NCI-H526 (cell line): ENCODE measurements at regions not wholly inside any gene's neighbourhood (a gene's known extent, or its start where the extent isn't known, plus 50 kb on each side); places are given as distances from the start of the nearest gene placed in this dataset.
"Not testable (repeated sequence)": the region's sequence is repeated elsewhere in the genome, so short reads cannot be mapped to it uniquely, and the experiment has no call there.

Experiments used
- DNase-seq, 2 experiments: peaks; one replicate each; lab custom pipeline; 2025; lab: John Stamatoyannopoulos, UW

DNA sequence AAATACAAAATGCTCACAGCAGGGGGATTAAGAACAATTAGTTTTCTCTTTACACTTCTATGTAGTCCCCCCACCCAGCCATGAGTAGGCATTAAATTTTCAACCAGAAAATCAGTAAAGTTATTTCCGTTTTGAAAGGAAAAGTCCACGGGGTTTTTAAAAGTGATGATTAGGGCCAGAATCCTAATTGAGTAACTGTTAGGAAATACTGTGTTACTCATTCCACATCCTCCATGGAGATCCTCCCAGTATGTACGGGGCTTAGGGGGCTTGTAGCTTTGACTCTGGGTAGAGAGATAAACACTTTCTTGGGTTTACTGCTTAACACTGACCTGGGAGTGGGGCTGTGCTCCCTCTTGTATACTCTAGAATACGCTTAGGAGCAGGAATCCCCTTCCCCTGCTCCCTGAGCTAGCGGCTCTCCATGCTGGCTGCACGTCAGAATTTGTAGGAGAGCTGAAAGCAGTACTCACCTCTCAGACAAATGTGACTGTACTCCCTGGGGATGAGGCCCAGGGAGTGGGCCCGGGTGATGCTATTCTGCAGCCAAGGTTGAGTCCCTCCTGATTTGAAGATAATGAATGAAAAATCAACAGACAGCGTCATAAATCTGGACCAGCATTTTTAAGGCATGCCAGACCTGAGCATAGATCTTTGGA, 100.5 kb downstream of the SLC4A3 start:
- DNase-seq, result no peak

DNA sequence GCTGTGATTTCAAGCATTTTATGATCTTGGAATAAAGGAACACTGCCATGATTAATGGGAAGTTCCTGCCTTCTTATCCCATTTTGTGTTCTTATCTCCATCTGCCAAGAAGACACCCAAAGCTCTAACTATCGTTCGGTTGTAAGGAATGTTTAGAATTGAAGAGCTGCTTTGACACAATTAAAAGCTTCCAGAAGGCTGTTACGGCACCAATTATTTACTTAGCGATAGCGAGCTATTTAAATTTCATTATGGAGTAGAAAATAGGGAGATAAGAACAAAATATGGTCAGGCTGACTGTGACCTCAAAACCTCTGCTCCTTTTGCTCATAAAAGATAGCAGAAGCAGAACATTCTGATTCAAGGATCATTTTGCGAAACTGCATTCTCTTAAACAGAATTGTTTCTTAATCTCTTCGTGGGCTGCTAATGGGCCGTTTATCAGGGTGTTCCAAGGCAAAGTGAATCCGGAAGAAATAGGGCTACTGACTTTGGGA, 101.6 kb downstream of the SLC4A3 start:
- no peak for DNase-seq

DNA sequence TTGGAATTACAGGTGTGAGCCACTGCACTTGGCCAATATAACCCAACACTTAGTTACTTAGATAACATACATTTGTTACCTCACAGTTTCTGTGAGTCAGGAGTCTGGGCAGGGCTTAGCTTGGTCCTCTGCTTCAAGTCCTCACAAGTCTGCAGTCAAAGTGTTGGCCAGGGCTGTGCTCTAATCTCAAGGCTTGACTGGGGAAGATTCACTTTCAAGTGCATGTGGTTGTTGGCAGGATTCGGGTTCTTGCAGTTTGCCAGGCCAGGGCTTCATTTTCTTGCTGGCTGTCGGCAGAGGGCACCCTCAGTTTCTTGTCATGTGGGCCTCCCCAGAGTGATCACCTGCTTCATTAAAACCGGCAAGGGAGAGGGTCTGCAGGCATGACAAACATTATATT, 103.7 kb downstream of the SLC4A3 start:
- peak in 1 of 2 experiments; percentile 12 for DNase-seq

DNA sequence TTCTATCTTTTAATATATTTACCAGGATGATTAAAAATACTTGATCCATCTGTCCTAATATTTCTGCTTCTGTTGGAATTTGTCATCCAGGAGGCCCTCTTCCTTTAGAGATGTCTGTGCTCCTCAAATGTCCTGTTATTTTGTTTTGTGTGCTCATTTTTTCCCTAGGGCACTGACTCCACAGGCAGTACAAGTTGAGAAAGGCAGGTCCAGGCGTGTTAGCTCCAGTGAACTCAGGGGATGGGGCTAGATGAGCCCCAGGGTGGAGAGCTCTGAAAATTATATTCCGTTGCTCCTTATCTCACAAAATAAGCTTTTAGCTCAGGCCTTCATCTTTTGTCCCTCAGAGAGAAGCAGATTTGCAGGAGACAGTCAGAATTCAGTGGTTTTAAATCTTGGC, 105.7 kb downstream of the SLC4A3 start:
- DNase-seq, result no peak

DNA sequence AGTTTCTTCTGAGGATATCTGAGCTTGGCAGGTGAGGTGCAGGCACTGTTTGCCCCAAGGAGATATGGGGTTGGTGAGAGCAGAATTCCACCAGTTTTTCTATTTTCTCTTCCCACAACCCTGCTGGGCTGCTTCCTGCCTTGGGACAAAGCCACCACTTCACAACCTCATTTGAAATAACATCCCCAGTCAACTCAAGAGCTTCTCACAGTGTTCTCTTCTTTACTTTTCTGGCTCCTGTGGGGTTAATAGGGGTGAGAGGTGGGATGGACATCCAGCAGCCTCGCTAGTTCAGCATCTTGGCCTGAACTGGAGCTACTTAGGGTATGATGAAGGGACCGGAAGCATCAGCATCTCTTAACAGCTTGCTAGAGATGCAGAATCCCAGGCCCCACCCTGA, 106.3 kb downstream of the SLC4A3 start:
- no peak for DNase-seq

DNA sequence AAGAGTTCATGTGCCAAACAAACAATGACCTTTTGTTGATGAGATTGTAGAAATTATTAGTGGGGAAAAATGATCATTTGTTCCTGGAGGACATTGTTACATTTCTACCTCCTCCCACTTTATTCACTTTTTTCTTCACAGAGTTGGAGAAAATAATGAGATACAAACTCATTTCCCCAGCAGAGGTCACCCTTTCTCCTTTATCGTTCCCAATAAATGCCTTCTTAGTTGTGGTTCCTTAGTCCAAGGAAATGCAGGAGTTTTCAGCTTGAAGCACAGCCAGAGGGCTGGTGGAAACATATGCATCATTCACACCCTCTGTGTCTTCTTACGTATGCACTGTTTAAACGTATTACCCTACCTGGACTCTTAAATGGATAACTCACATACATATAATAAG, 108.8 kb downstream of the SLC4A3 start:
- DNase-seq, result peak; percentile 47 to 81

DNA sequence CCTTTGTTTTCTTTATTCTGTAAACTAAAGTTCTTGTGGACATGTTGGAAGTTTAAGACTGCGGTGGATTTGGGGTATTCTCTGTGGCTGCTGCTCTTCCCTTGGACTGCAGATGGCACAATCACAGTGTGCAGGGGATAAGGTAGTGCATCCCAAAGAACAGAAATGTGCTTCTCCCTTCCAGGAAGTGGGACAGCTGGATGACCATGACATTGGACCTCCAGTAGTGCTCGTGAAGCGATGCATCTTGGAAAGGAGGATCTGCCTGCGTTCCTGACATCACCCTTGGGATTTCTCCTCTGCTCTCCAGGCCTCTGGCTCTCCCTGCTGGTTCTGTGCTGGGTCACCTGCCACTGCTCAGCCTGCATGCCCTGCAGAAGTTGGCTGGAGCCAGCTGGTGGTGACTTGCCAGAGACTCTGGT, 109.9 kb downstream of the SLC4A3 start:
- peak; percentile 5 to 53 for DNase-seq

DNA sequence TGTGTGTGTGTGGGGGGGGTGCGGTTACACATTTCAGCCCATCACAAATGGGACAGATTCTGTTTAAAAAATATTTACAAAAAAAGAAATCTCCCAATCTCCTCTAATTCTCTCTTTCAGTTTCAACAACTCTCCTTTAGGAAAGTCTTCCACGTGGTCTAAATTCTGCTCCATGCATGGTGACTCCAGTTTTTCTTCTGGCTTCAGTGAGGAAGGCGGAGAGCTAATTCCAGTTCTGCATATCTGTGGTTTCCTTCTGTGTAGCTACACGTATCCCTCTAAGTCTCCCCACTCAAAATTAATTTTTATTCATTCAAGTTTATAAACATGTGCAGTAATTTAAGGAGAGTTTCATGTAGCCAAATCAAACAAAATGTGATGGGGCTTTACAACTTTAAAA, 111.6 kb downstream of the SLC4A3 start:
- DNase-seq, result no peak

DNA sequence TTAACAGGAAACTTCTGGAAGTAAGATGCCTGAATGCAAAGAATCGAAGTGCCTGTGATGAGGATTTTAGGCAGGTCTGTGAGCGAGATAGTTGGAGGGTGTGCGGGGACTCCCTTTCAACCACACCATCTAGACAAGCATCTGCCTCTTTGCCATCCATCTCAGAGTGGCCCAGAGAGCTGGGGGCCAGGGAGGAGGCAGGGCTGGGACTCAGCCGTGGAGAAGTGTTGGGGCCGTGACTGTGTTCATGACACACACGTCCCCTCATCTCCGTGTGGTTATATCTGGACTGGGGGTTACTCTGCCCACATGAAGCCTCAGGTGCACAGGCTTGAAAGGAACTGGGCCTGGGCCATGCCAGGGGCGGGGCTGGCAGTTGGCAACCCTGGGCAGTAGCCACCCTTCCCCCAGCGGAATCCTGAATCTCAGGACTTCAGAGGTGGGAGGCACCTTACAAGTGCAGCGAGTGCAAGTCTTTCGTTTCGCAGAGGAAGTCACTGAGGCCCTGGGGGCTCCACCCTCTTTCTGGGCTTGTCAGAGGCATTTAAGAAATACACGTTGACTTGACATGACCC, 112.5 kb downstream of the SLC4A3 start:
- DNase-seq, result no peak

DNA sequence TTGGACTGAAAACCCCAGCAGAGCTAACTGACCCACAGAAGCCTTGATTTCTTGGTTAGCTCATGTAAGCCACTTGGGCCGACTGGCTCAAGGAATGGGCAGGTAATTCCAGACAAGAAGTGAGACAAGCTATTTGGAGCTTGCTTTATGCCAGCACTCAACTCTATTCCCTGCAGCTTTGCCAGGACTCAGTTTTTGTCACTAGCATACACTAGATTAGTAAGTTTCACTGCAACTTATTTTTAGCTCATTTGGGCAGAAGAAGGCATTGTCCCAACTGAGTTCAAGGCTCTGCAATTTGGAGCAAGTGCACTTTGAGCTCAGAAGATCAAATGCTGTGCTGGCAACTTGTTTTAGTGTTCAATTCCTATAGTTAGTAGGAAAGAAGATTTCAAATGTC, 116.1 kb downstream of the SLC4A3 start:
- DNase-seq, result no peak

DNA sequence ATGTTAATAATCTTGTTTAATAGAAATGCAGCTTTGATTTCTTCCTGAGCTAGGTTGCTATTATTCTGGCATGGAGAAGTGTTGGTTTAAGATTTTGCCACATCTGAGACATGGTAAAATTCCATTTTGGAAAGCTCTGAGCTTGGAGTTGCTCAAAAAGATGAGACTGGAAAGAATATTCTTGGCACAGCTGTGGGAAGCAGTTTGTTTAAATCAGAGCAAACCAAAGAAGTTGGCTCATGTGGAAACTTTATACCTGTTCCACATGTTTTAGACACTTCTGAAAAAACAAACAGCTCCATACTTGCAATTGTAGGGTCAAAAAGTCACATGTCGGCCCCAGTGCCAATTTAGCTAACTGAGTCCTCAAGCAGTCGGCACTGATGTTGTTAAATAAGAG, 116.6 kb downstream of the SLC4A3 start:
- no peak for DNase-seq

DNA sequence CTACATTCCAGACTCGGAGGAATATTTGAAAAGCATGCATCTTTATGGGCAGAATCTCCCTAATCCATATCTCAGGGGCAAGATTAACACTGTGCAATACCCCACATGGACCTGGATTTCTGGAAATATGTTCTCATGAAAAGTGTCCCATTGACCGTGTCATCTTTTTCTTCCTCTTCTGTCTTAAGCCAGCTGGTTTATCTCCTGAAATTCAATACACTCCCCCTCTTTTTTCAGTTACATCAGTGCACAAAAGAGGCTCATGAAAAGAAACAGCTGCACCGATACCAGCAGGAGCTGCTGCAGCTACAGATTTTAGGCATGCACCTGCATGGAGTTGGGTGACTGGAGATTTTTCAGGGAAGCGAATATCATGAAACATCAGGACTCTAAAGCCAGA, 117.2 kb downstream of the SLC4A3 start:
- DNase-seq, result no peak

DNA sequence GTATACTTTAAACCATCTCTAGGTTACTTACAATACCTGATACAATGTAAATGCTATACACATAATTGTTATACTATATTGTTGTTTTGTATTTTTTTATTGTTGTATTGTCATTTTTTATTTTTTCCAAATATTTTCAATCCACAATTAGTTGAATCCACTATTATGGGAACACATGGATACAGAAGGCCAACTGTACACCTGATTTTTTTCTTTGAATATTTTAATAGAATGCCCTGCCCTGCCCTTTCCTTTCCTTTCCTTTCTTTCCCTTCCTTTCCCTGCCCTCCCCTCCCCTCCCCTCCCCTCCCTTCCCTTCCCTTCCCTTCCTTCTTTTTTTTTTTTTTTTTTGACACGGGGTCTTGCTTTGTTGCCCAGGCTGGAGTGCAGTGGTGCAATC, 120.2 kb downstream of the SLC4A3 start:
- DNase-seq, result no peak

DNA sequence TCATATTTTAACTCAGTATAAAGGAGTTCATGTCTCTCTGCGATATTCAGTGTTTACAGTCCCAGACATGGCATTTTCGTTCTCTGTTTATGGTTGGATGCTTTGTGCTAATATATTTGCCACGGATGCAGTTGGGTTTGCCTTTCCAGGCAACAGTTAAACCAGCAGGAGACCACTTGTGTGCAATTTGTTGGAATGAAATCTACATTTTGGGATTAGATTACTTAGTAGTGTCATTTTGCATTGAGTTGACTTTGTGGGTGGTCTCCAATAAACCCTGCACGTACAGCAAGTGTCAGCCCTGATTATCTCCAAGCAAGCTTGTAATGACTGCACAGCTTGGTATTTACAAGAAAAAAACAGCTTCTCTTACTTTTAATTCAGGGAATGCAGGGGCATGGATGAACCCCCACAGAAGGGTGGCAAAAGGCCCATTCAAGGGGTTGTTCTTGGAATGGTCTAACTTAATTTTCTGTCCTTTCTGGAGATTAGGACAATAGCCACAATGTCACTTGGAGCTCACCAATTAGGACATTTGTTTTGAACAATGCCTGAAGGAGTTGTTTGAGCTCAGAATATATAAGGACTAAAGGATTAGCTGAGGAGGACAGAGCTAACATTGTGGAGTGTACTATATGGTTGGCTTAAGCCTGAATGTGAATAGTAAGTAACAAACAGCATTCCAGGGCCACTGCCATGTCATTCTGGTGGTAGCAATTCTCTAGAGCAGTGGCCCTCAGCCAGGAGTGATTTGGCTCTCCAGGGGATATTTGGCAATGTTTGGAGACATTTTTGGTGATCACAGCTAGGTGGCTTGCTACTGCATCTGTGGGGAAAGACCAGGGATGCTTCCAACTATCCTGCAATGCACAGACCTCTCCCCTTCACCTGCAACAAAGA, 121.5 kb downstream of the SLC4A3 start:
- no peak for DNase-seq

DNA sequence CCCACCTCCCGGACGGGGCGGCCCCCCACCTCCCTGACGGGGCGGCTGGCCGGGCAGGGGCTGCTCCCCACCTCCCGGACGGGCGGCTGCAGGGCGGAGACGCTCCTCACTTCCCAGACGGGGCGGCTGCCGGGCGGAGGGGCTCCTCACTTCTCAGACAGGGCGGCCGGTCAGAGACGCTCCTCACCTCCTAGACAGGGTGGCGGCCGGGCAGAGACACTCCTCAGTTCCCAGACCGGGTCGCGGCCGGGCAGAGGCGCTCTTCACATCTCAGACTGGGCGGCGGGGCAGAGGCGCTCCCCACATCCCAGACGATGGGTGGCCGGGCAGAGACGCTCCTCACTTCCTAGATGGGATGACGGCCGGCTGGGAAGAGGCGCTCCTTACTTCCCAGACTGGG, 123.7 kb downstream of the SLC4A3 start:
- DNase-seq, result not testable (repeated sequence)

DNA sequence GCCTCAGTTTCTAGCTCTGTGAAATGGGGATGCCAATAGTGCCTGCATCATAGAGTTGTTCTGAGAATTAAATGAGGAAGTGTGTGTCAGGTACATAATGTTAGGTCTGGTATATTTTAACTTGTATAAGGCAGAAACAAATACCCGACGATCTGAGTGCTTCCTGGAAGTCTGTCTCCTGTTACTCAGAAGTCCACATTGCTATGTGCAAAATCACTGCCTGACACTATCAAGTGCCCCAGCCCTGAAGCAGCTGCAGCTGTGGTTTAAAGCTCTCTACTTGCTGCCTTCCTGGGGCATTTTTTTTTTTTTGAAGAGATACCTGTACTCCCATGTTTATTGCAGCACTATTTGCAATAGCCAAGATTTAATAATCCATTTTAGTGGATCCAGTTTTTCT, 125.3 kb downstream of the SLC4A3 start:
- no peak for DNase-seq

DNA sequence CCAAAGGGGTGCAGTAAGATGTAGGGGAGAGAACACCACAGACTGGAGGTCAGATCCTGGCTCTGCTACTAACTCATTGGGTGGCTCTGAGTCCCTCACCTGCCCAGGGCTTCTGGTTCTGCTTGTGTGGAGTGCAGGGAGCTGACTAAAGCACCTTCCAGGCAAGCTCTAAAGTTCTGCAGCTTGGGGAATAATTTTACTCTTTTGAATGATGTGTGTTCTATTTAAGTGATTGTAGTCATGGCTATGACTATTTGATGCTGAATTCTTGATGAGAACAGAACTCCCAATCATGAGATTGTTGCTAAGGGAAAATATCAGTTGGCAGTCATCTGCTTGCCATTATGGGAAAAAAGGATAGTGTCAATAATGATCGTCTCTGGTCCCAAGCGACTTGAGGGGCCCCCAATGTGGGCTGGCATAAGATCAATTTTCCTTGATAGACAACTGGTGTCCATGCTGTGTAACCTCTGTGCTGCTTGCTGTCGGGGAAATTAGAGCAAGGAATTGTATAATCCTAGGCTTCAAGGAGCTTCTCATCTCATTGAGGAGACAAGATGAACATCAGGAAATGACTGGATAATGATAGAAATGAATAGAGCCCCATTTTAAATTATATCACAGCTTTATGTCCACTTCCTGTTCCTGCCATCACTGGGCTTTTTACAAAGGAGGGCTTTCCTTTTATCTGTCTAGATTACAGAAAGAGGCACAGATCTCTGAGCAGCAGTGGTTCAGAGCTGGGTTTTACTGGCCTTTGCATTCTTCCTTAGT, 131.7 kb downstream of the SLC4A3 start:
- no peak for DNase-seq

DNA sequence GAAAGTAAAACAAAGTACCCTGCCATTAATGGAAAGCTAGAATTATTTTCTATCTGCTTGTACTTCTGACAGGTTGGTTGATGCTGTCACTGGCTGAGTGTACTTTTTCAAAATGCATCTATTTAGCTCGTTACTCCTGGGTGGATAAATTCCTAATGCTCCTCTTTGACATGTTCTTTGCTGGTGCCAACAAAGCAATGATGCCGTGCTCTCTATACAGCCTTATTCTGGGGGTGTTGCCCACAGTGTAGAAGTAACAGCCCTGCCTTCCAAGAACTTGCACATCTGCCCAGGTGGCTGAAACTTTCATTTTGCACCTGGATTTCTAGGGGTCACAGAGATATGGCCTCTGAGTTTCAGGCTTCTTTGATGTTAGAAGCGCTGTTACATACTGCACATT, 132.4 kb downstream of the SLC4A3 start:
- DNase-seq, result no peak

DNA sequence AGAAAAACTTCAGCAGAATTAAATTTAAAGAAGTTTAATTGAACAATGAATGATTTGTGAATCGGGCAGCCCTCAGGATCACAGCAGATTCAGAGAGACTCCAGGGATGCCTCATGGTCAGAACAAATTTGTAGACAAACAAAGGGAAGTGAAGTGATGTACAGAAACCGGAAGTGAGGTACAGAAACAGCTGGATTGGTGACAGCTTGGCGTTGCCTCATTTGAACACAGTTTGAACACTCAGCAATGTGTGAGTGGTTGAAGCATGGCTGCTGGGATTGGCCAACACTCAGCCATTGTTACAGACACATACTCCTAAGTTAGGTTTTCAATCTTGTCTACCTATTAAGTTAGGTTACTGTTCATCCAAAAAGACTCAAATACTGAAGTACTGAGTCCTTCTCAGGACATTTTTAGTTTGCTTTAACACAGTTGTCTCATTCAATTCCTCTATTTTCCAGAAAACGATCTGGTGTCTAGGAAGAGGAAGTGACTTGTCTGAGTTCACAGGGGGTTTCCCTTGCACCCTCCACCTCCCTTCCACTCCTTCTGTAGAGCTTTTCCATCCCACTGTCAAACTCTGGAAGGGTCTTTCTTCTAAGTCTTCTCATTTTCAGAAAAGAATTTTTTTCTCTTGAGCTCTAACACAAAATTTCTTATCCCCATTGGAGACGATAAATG, 137.9 kb downstream of the SLC4A3 start:
- no peak for DNase-seq

DNA sequence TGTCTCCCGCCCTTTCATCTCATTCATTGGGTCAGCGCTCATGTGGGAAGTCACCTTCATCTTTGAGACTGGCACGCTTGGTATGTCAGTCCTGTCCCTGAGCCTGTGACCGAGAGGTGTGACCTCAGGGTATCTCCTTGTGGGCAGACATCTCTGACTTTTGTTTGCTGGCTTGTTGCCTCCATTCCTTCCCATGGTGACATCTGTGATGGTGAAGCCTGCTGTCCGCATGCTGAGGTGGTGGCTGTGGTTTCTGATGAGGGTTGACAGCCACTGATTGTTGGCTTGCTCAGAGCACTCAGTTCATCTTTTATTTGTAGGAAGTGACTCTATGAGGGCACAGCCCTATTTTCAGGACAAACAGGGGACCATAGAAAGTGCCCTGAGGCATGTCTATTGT, 139.2 kb downstream of the SLC4A3 start:
- DNase-seq, result no peak

DNA sequence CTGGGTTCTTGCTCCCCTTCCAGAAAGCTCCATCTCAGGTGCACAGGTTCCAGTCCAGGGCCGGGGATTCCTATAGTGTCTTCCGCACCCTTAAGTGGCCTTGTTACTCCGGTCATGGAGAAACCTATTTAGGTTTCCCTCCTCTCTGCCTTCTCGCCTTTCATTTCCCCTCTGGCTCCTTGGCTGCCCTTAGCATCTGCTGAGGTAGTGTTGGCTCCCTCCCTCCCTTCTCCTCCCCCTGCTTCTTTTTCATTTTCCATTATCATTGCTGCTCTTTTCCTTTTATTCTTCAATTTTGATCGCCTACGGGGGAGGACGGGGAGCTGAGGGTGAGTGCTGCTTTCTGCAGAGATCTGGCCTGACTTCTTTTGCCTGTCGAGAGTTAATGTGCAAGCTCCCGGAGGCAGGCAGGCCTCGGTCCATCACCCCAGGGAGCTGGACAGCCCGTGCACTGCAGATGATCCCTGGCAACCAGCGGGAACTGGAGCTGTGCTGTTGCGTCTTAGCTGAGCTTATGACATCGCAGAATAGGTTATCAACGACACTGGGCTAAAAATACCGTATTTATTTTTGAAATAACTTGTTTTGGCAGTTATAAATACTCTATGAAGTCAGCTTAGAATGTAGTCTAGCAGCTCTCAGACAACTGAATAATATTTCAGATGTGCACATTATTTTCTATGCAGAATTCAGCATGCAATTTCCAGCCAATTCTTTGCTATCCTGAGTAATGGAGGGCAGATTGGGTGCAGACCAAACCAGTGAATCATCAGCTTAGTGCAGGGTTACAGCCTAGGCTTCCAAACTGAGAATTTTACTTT, 141.9 kb downstream of the SLC4A3 start:
- DNase-seq, result no peak
